ENCODE measurements at regions not wholly inside any gene's neighbourhood (a gene's known extent, or its start where the extent isn't known, plus 50 kb on each side); places are given as distances from the start of the nearest gene placed in this dataset.
"Not testable (repeated sequence)": the region's sequence is repeated elsewhere in the genome, so short reads cannot be mapped to it uniquely, and the experiment has no call there.

DNA sequence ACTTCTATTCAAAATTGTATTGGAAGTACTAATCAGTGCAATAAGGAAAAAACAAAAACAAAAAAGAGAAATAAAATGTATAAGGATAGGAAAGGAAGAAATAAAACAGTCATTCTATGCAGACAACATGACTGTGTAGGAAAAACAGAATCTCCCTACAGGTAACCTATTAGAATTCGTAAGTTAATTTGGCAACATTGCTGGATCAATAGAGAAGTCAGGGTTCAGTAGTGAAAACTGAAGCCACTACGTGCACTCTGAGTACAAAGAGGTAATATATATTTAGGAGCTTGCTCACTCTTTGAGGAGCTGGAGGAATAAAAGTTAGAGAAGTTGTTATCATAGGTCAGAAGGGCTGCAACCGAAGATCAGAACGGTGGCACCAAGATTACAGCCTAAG lies 84.0 kb upstream of the BMAL1 start:
- TF ChIP-seq, protein P1, sequence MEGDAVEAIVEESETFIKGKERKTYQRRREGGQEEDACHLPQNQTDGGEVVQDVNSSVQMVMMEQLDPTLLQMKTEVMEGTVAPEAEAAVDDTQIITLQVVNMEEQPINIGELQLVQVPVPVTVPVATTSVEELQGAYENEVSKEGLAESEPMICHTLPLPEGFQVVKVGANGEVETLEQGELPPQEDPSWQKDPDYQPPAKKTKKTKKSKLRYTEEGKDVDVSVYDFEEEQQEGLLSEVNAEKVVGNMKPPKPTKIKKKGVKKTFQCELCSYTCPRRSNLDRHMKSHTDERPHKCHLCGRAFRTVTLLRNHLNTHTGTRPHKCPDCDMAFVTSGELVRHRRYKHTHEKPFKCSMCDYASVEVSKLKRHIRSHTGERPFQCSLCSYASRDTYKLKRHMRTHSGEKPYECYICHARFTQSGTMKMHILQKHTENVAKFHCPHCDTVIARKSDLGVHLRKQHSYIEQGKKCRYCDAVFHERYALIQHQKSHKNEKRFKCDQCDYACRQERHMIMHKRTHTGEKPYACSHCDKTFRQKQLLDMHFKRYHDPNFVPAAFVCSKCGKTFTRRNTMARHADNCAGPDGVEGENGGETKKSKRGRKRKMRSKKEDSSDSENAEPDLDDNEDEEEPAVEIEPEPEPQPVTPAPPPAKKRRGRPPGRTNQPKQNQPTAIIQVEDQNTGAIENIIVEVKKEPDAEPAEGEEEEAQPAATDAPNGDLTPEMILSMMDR (IDR thresholded peaks at IDR 0.05; ENCODE audit: low read depth, low read length), result no peak
- H3K4me3 ChIP-seq (ENCODE audit: low read depth, low read length), result no peak overlapping the region

DNA sequence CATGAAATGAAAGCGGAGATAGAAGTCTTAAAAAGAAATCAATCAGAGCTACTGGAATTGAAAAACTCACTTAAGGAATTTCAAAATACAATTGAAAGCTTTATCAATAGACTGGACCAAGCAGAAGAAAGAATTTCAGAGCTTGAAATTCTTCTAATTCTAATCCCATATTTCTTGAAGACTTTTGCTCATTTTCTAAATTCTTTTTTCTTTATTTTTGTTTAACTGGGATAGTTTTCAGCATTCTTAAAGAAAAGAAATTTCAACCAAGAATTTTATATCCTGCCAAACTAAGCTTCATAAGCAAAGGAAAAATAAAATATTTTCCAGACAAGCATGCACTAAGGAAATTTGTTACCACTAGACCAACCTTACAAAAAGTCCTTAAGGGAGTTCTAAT lies 80.2 kb upstream of the BMAL1 start:
- H3K4me3 ChIP-seq (ENCODE audit: low read depth, low read length), result not testable (repeated sequence)

DNA sequence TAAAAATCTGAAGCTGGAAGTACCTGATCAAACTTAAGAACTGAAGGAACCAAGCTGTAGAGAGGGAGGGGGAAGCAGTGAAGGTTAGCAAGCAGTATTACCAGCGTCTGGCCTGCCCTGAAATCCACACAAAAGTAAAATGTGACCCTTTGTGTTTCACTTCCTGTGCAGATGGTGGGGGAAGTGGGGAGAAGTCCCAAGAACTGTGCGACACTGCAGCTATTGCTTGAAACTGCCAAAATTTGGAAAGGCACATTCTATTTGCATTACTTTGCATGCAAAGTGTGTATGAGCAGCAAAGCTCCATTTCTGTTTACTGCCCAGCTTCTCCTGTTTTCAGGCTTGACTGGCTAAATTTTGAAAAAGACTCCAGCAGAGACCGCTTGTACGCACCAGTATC lies 72.1 kb upstream of the BMAL1 start:
- no peak overlapping the region for H3K4me3 ChIP-seq (ENCODE audit: low read depth, low read length)
- TF ChIP-seq, protein P1 (IDR thresholded peaks at IDR 0.05; ENCODE audit: low read depth, low read length), result no peak

DNA sequence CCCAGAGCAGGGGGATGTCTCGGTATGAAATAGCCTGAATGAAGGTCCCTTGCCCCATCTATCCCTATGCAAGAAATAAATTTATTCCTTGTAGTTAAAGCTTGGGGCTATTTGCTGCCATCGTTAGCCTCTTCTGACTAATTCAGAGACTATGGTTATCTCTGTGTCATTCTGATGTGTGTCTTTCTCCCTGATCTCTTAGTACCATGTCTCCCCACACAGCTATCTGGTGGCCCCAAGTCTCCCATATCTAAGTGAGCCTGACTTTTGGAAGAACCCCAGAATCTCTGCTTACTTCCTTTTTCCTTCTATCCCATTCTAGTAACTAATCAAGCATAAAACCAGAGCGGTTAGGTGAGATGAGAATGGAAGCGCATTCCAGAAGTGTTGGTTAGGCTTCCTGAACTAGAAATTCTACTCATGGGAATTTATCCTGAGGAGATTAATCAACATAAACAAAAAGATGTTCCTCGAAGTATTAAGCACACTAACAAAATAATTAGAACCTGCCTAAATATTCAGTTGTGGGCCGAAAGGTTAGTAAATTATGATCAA lies 71.4 kb upstream of the BMAL1 start:
- H3K4me3 ChIP-seq (ENCODE audit: low read depth, low read length), result no peak overlapping the region
- TF ChIP-seq, protein P1 (IDR thresholded peaks at IDR 0.05; ENCODE audit: low read depth, low read length), result no peak

DNA sequence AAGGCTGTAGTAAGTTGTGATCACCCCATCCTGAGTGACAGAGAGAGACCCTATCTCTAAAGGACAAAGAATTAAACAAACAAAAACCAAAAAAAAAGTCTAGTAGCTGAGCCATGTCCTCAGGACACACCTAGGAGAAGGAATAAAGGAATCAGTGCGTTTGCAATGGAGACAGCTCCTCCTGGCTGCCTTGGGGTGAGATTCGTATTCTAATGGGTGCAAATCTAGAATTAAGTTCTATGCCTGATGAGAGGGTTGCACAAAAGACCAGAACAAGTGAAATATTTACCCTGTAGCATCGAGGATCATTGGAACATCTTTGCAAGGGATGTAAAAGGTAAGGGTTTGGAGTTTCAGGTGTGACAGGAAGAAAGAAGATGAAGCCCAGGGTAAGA lies 70.3 kb upstream of the BMAL1 start:
- TF ChIP-seq, protein P1 (IDR thresholded peaks at IDR 0.05; ENCODE audit: low read depth, low read length), result no peak
- H3K4me3 ChIP-seq (ENCODE audit: low read depth, low read length), result no peak overlapping the region

DNA sequence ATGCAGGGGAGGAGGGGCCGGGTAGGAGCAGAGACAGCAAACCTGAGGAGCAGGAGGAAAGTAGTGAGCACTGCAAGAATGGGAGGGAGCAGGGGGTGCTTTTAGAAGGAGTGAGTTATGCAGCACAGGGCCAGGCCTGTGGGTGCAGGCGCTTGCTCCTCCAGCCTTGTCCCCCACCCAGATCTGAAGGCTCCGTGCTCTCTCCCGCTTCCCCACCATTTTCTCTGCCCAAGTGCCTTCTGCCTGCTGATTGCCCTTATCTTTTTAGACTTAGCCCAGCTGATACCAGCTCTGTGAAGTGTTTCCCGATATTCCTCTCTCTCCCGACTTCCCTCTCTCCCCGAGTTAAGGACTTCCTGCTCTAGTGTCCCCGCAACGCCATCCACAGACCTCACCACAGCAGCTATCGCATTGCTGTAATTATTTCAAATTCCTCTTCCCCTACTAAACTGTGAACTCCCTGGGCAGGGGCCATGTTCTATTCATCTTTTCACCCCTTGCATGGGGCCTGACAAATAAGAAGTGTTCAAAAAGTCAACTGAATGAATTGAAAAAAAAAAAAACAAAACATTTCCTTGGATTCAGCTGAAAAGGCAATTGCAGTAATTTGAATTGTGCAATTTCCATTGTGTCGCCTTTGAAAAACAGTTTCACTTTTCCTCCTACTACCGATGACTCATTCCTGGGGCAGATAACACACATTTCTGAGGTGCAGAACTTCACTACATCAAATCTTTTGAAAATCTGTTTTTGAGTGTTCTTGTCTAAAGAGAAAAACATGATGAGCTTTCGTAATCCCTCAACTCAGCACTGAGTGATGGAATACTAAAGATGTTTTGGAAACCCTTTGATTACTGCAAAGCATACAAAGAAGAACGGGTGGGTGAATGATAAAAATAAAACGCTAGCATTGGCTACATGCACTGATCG lies 69.7 kb upstream of the BMAL1 start:
- H3K4me3 ChIP-seq (ENCODE audit: low read depth, low read length), result peak overlapping the region; percentile 48
- TF ChIP-seq, protein P1 (IDR thresholded peaks at IDR 0.05; ENCODE audit: low read depth, low read length), result no peak

DNA sequence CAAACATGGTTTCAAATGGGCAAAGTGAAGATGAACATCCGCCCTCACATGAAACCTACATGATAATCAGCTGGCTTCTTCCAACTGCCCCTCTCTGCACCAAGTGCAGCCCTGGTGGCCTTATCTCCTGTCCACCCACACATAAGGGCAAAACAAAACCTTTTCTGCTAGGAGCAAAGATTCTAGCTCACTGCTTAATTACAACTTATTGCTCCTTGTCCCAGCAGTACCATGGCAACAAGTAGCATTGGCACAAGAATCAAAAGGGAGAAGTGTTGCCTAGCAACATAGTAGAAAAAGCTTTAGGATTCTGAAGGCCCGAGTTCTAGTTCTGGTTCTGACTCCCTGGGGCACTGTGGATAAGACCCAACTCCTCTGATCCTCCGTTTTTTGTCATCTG lies 68.7 kb upstream of the BMAL1 start:
- no peak overlapping the region for H3K4me3 ChIP-seq (ENCODE audit: low read depth, low read length)
- TF ChIP-seq, protein P1 (IDR thresholded peaks at IDR 0.05; ENCODE audit: low read depth, low read length), result no peak

Measured in WI38 (cell line).